Cardiac fibroblast (primary cell): ENCODE measurements at regions not wholly inside any gene's neighbourhood (a gene's known extent, or its start where the extent isn't known, plus 50 kb on each side); places are given as distances from the start of the nearest gene placed in this dataset.
"Not testable (repeated sequence)": the region's sequence is repeated elsewhere in the genome, so short reads cannot be mapped to it uniquely, and the experiment has no call there.

Source experiments
- DNase-seq, 2 donors: peaks; one replicate each; pipeline versions ENCODE4 v3.0.0 to v3.0.0-alpha.2; 2010; ENCODE audit warnings: low read depth in 2 of 2
- H3K4me3 ChIP-seq, 2 donors: replicated peaks in 1 of 2; 1 replicate in 1 of 2; 2 replicates in 1 of 2; pipeline ENCODE4 v1.5.1; 2011; ENCODE audit warnings: low read depth in 2 of 2, low read length in 2 of 2, mild to moderate bottlenecking in 2 of 2, moderate library complexity in 1 of 2
- CTCF ChIP-seq: IDR thresholded peaks from one replicate; pipeline ENCODE4 v1.5.1; 2011; ENCODE audit warnings: low read depth, mild to moderate bottlenecking, low read length, inconsistent platforms

GRCh38 chr3:11913316-11913715 is 66.6 kb upstream of the TAMM41 start:
- no peak overlapping the region for H3K4me3 ChIP-seq
- no peak for DNase-seq
- TF ChIP-seq CTCF, result no peak

GRCh38 chr3:11914041-11914440 is 67.4 kb upstream of the TAMM41 start:
- no peak for TF ChIP-seq CTCF
- no peak overlapping the region for H3K4me3 ChIP-seq
- no peak for DNase-seq

- no peak overlapping the region for H3K4me3 ChIP-seq
- no peak for DNase-seq
- no peak for TF ChIP-seq CTCF
Measured at GRCh38 chr3:11914651-11915050, 68.0 kb upstream of the TAMM41 start.

- no peak for DNase-seq
- no peak for TF ChIP-seq CTCF
- no peak overlapping the region for H3K4me3 ChIP-seq
Measured at GRCh38 chr3:11915621-11916424, 69.1 kb upstream of the TAMM41 start.

GRCh38 chr3:11916425-11916762 is 69.7 kb upstream of the TAMM41 start:
- H3K4me3 ChIP-seq, DNase-seq: not testable (repeated sequence)

GRCh38 chr3:11917051-11917450 is 70.4 kb upstream of the TAMM41 start:
- TF ChIP-seq CTCF, result no peak
- H3K4me3 ChIP-seq, result no peak overlapping the region
- DNase-seq, result no peak

GRCh38 chr3:11919390-11919789 is 72.7 kb upstream of the TAMM41 start:
- DNase-seq, result no peak
- H3K4me3 ChIP-seq, result no peak overlapping the region
- no peak for TF ChIP-seq CTCF
